ENCODE measurements at regions not wholly inside any gene's neighbourhood (a gene's known extent, or its start where the extent isn't known, plus 50 kb on each side); places are given as distances from the start of the nearest gene placed in this dataset.

DNA sequence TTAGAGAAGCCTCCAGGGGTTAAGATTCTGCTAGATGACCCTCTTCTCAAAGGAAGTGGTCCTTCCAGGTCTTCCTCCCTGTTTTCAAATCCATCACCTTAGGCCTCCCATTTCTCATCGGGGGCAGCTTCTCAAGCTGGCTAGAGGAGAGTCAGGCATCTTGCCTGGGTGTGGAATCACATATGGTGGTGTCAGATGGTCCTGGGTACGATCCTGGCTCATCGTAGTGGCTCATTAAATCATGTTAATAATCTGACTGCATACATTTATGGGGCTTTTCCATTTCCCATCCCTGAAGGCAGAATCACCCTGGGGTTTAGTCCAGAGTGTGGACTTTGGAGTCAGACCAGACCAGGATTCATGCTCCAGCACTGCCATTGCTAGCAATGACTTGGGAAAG, 132.6 kb downstream of the RPS24 start:
- H3K27me3 ChIP-seq (ENCODE audit: control insufficient read depth, insufficient read depth, low read length): peaks cover 3% of the 10 kb centered on the region
- no peak overlapping the region for H3K4me3 ChIP-seq (ENCODE audit: low read depth, low read length)
- H3K27ac ChIP-seq (ENCODE audit: low read depth, low read length): no peak overlapping the region
- no peak for DNase-seq (ENCODE audit: low read depth, low spot score)
- ChIA-PET CTCF (interaction anchor here (1.8 kb wide), 1 partner anchor 119 kb away, joined by 9 read pairs; no protein-coding TSS in a partner anchor), POLR2A (no interaction called here)
- peaks cover 2% of the 10 kb centered on the region; the same call in 1 of the 2 replicates for H3K9me3 ChIP-seq (ENCODE audit: control insufficient read depth, insufficient read depth, low read length)
- TF ChIP-seq, protein P1, sequence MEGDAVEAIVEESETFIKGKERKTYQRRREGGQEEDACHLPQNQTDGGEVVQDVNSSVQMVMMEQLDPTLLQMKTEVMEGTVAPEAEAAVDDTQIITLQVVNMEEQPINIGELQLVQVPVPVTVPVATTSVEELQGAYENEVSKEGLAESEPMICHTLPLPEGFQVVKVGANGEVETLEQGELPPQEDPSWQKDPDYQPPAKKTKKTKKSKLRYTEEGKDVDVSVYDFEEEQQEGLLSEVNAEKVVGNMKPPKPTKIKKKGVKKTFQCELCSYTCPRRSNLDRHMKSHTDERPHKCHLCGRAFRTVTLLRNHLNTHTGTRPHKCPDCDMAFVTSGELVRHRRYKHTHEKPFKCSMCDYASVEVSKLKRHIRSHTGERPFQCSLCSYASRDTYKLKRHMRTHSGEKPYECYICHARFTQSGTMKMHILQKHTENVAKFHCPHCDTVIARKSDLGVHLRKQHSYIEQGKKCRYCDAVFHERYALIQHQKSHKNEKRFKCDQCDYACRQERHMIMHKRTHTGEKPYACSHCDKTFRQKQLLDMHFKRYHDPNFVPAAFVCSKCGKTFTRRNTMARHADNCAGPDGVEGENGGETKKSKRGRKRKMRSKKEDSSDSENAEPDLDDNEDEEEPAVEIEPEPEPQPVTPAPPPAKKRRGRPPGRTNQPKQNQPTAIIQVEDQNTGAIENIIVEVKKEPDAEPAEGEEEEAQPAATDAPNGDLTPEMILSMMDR (IDR thresholded peaks at IDR 0.05; ENCODE audit: low read depth, low read length): no peak

DNA sequence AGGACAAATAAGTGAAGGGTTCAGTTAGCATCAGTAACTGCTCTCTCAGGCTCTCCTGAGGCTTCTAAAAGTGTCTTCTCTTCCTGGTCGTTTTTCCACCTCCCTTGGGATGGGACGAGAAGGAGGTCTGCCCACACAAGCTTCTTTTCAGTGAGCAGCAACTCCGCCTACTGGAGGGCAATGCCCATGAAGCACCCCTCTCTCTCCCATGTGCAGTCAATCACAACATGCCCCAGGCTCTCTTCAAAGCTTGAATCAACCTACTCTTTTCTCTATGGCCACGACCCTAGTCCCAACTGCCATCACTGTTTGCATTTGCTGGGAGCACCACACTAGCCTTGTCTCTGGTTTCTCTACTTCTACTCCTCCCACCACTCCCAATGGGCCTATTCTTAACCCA, 135.6 kb downstream of the RPS24 start:
- no peak overlapping the region for H3K4me3 ChIP-seq (ENCODE audit: low read depth, low read length)
- H3K9me3 ChIP-seq (ENCODE audit: control insufficient read depth, insufficient read depth, low read length): no peaks in the 10 kb centered on the region; the same call in 1 of the 2 replicates
- H3K27me3 ChIP-seq (ENCODE audit: control insufficient read depth, insufficient read depth, low read length): peaks cover 3% of the 10 kb centered on the region
- no peak overlapping the region for H3K27ac ChIP-seq (ENCODE audit: low read depth, low read length)
- no peak for DNase-seq (ENCODE audit: low read depth, low spot score)
- ChIA-PET CTCF (interaction anchor here (1.0 kb wide), 1 partner anchor 122 kb away, joined by 3 read pairs; no protein-coding TSS in a partner anchor), POLR2A (no interaction called here)
- TF ChIP-seq, protein P1 (IDR thresholded peaks at IDR 0.05; ENCODE audit: low read depth, low read length): no peak

DNA sequence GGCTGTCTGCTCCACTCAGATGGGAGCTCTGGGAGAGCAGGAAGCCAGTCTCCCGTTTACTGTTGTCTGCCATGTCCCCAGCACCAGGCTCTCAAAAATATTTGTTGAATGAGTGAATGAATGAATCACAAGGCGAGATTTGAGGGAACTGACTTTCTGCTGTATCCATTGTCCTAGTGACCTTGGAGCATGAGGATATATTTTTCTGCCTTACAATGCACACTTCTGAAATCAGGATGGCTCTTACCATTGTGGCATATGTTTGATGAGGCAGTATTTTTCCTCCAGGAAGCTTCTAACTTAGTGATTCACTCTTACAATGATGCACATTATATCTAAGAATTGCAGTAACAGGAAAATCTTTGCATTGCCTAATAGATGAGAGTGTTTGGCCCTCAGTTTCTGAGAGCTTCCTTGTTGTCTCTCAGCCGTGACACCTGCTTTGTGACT, 136.4 kb downstream of the RPS24 start:
- no peak overlapping the region for H3K27ac ChIP-seq (ENCODE audit: low read depth, low read length)
- H3K9me3 ChIP-seq (ENCODE audit: control insufficient read depth, insufficient read depth, low read length): no peaks in the 10 kb centered on the region; the same call in 1 of the 2 replicates
- H3K27me3 ChIP-seq (ENCODE audit: control insufficient read depth, insufficient read depth, low read length): peaks cover 3% of the 10 kb centered on the region
- DNase-seq (ENCODE audit: low read depth, low spot score): no peak
- H3K4me3 ChIP-seq (ENCODE audit: low read depth, low read length): no peak overlapping the region
- ChIA-PET POLR2A (no interaction called here), CTCF (interaction anchor here (1.0 kb wide), 1 partner anchor 123 kb away, joined by 3 read pairs; no protein-coding TSS in a partner anchor)
- TF ChIP-seq, protein P1 (IDR thresholded peaks at IDR 0.05; ENCODE audit: low read depth, low read length): no peak

DNA sequence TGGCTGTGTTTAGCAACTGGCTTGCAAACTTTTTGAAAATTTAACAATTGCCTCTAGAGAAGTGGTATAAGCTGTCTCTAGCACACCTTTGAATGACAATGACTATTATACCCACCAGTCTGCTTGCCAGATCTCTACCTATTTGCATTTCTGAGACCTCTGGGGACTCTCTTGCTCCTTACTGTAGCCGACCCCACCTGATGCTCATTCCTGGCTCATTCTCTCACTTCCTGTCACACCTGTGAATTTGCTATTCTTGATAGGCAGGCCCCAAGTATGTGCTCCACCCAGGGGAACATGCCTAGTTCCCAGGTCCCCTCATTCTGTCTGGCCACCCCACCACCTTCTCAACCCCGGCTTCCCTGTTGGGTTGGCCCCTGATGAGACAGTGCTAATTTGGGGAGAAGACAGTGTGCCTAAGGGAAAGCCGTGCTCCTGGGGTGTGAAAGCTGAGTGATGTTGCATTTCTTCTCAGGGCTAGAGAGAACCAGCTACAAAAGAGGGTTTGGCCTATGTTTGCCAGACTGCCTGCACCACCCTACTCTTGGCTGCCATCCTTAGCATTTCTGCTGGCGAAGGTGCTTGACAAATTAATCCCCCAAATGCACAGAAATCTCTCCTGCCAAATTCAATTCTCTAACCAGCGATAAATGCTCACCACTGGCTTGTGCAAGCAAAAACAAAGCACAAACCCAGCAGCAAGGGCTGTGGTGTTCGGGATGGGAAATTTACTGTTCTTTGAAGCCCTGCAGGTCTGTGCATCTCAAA, 138.2 kb downstream of the RPS24 start:
- DNase-seq (ENCODE audit: low read depth, low spot score): no peak
- ChIA-PET POLR2A (no interaction called here), CTCF (no interaction called here)
- Histone ChIP-seq H3K4me3 (ENCODE audit: low read depth, low read length) (no peak overlapping the region), H3K27ac (ENCODE audit: low read depth, low read length) (no peak overlapping the region), H3K9me3 (ENCODE audit: control insufficient read depth, insufficient read depth, low read length) (no peaks in the 10 kb centered on the region; the same call in 1 of the 2 replicates), H3K27me3 (ENCODE audit: control insufficient read depth, insufficient read depth, low read length) (no peaks in the 10 kb centered on the region)
- TF ChIP-seq, protein P1 (IDR thresholded peaks at IDR 0.05; ENCODE audit: low read depth, low read length): no peak

DNA sequence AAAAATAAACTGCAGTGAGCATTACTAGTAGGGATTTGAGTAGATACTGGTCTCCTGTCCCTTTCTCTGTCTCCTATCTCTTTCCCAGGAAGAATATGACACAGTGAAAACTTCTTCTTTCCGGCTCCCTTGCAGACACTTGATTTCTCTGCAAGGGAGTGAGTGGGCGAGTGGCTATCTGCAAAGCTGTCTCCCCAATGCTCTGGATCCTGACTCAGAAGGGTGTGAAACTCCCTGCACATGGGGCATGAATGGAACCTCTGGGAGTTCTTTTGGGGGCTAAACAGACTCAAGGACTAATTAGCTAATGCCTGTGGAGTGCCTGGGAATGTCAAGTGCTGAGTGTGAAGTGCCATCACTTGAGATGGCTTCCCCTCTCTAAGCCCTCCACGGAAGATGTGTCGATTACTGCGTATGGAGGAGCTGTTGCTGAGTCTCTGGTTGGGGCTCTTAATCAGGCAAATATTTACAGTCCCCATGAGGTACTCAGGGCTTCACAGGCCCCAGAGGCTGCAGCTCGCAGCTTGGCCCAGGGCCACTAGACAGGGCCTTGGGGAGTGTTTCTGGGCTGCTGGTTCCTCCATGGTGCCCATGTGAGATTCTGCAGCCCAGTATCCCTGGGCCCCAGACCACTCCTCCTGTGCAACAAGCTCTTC, 139.8 kb downstream of the RPS24 start:
- Histone ChIP-seq H3K4me3 (ENCODE audit: low read depth, low read length) (no peak overlapping the region), H3K27me3 (ENCODE audit: control insufficient read depth, insufficient read depth, low read length) (peaks cover 8% of the 10 kb centered on the region), H3K9me3 (ENCODE audit: control insufficient read depth, insufficient read depth, low read length) (no peaks in the 10 kb centered on the region; the same call in 1 of the 2 replicates), H3K27ac (ENCODE audit: low read depth, low read length) (no peak overlapping the region)
- ChIA-PET CTCF (interaction anchor here (1.0 kb wide), 1 partner anchor 126 kb away, joined by 3 read pairs; no protein-coding TSS in a partner anchor), POLR2A (no interaction called here)
- TF ChIP-seq, protein P1 (IDR thresholded peaks at IDR 0.05; ENCODE audit: low read depth, low read length): no peak
- no peak for DNase-seq (ENCODE audit: low read depth, low spot score)
